Activated B cell treated with CpG ODN at 0.5 μM for 24 hours (primary cell): ENCODE measurements at regions not wholly inside any gene's neighbourhood (a gene's known extent, or its start where the extent isn't known, plus 50 kb on each side); places are given as distances from the start of the nearest gene placed in this dataset.
"Not testable (repeated sequence)": the region's sequence is repeated elsewhere in the genome, so short reads cannot be mapped to it uniquely, and the experiment has no call there.

Experiments
- ATAC-seq: fragments of 200-7000 bp; cut with Tn5 transposase; one replicate; pipeline ENCODE4 v1.10.0; 2021; ENCODE audit warnings: low read depth, mild to moderate bottlenecking, moderate library complexity
- CTCF ChIA-PET: fragments of 350-600 bp; sonication (Branson Sonifier 250); formaldehyde crosslinking; loops from one replicate; lab custom pipeline; 2021; ENCODE audit warnings: antibody characterized with exemption; lab: Charles Lee
- POLR2A ChIA-PET: fragments of 350-600 bp; sonication (Branson Sonifier 250); formaldehyde crosslinking; loops from one replicate; lab custom pipeline; 2021; ENCODE audit warnings: antibody characterized with exemption; lab: Charles Lee
- DNase-seq: peaks from one replicate; pipeline ENCODE4 v3.0.0; 2022
- H3K27ac Mint-ChIP-seq: one replicate; pipeline ENCODE4 v1.8.0; 2020; ENCODE audit warnings: mixed read lengths
- H3K27me3 Mint-ChIP-seq: one replicate; pipeline ENCODE4 v1.8.0; 2021; ENCODE audit warnings: mixed read lengths
- H3K36me3 Mint-ChIP-seq: one replicate; pipeline ENCODE4 v1.8.0; 2021; ENCODE audit warnings: low read depth, mixed read lengths
- H3K4me1 Mint-ChIP-seq: one replicate; pipeline ENCODE4 v1.8.0; 2021; ENCODE audit warnings: mixed read lengths
- H3K4me3 Mint-ChIP-seq: one replicate; pipeline ENCODE4 v1.8.0; 2020; ENCODE audit warnings: mild to moderate bottlenecking, mixed read lengths
- H3K9me3 Mint-ChIP-seq: one replicate; pipeline ENCODE4 v1.8.0; 2020; ENCODE audit warnings: mixed read lengths
- CTCF ChIP-seq: fragments of 200-600 bp; IDR thresholded peaks from one replicate; pipeline ENCODE4 v1.8.0; 2022; ENCODE audit warnings: antibody characterized with exemption, mild to moderate bottlenecking
- intact Hi-C: fragments of 100-400 bp; cut with micrococcal nuclease; formaldehyde crosslinking; loops from one replicate; pipeline ENCODE4 v1.15.1; 2024

- no peaks in the 10 kb centered on the region for H3K27me3 Mint-ChIP-seq
- H3K9me3 Mint-ChIP-seq = peaks cover 4% of the 10 kb centered on the region
- intact Hi-C loops = no loop called here
- POLR2A ChIA-PET = no interaction called here
- DNase-seq (no peak), ATAC-seq (no peak)
- TF ChIP-seq CTCF = no peak
- CTCF ChIA-PET = no interaction called here
- no peak overlapping the region for H3K27ac Mint-ChIP-seq
- H3K4me1 Mint-ChIP-seq = no peaks in the 10 kb centered on the region
- H3K36me3 Mint-ChIP-seq = no peaks in the 10 kb centered on the region
- H3K4me3 Mint-ChIP-seq = no peak overlapping the region
Observed at GRCh38 chr5:27463446-27464149, 425.2 kb upstream of the CDH9 start.

- Mint-ChIP-seq H3K9me3 (peaks cover 4% of the 10 kb centered on the region), H3K27me3 (no peaks in the 10 kb centered on the region), H3K36me3 (no peaks in the 10 kb centered on the region), H3K27ac (no peak overlapping the region), H3K4me3 (no peak overlapping the region), H3K4me1 (no peaks in the 10 kb centered on the region)
- DNase-seq (no peak), ATAC-seq (no peak)
- intact Hi-C loops = no loop called here
- ChIA-PET CTCF (no interaction called here), POLR2A (no interaction called here)
- no peak for TF ChIP-seq CTCF
Observed at GRCh38 chr5:27462936-27463335, 424.6 kb upstream of the CDH9 start.

GRCh38 chr5:27458287-27458686 lies 419.9 kb upstream of the CDH9 start:
- CTCF ChIA-PET = no interaction called here
- H3K27ac Mint-ChIP-seq = no peak overlapping the region
- ATAC-seq (no peak), DNase-seq (no peak)
- H3K27me3 Mint-ChIP-seq = no peaks in the 10 kb centered on the region
- H3K4me1 Mint-ChIP-seq = no peaks in the 10 kb centered on the region
- TF ChIP-seq CTCF = no peak
- H3K9me3 Mint-ChIP-seq = peaks cover 1% of the 10 kb centered on the region
- POLR2A ChIA-PET = no interaction called here
- intact Hi-C loops = no loop called here
- no peak overlapping the region for H3K4me3 Mint-ChIP-seq
- H3K36me3 Mint-ChIP-seq = no peaks in the 10 kb centered on the region

DNA sequence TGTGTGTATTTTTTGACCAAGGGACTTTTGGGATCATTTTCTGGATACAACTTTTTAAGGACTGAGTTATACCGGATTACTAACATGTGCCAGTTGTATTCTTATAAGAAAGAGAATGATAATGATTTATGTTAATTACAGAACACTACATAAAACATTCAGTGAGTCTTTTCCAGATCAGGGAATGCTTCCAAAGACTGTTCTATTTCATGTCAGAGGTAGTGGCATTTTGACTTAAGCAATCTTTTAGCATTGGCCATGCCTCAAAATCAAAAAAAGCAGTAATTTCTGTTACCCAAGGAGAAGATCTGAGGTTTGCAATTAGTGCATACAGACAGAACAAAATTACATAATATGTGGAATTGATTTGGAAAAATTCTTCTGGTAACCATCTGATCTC lies 413.0 kb upstream of the CDH9 start:
- Mint-ChIP-seq H3K27ac (no peak overlapping the region), H3K4me3 (no peak overlapping the region), H3K27me3 (no peaks in the 10 kb centered on the region), H3K4me1 (no peaks in the 10 kb centered on the region), H3K9me3 (peaks cover 7% of the 10 kb centered on the region), H3K36me3 (no peaks in the 10 kb centered on the region)
- intact Hi-C loops = no loop called here
- DNase-seq = no peak
- CTCF ChIA-PET = no interaction called here
- no peak for ATAC-seq
- TF ChIP-seq CTCF = no peak
- POLR2A ChIA-PET = no interaction called here

DNA sequence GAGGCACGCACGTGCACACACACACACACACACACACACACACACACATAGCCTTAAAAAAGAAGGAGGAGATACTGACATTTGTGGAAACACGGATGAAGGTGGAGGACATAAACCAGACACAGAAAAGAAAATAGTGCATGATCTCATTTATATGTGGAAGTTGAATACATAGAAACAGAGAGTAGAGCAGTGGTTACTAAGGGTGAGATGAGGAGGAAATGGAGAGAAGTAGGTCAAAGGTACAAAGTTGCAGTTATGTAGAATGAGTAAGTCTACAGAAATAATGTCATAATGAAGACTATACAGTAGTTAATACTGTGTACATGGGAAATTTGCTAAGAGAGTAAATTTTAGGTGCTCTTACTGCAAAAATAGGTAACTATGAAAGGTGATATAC lies 412.2 kb upstream of the CDH9 start:
- CTCF ChIA-PET = no interaction called here
- Mint-ChIP-seq H3K36me3 (no peaks in the 10 kb centered on the region), H3K9me3 (peaks cover 7% of the 10 kb centered on the region), H3K27ac (no peak overlapping the region), H3K4me1 (no peaks in the 10 kb centered on the region), H3K27me3 (no peaks in the 10 kb centered on the region), H3K4me3 (no peak overlapping the region)
- intact Hi-C loops = no loop called here
- no peak for TF ChIP-seq CTCF
- no peak for ATAC-seq
- DNase-seq = no peak
- POLR2A ChIA-PET = no interaction called here

DNA sequence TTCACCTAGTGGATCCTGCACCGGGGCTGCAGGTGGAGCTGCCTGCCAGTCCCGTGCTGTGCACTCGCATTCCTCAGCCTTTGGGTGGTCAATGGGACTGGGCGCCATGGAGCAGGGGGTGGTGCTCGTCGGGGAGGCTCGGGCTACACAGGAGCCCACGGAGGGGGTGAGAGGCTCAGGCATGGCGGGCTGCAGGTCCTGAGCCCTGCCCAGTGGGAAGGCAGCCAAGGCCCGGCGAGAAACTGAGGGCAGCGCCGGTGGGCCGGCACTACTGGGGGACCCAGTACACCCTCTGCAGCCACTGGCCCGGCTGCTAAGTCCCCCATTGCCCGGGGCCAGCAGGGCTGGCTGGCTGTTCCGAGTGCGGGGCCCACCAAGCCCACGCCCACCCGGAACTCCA lies 401.0 kb upstream of the CDH9 start:
- H3K27me3 Mint-ChIP-seq, H3K4me3 Mint-ChIP-seq, intact Hi-C loops, ATAC-seq, H3K27ac Mint-ChIP-seq, H3K4me1 Mint-ChIP-seq, CTCF ChIA-PET, DNase-seq, POLR2A ChIA-PET, H3K9me3 Mint-ChIP-seq, H3K36me3 Mint-ChIP-seq: not testable (repeated sequence)
